Endothelial cell of umbilical vein (primary cell): ENCODE measurements at regions not wholly inside any gene's neighbourhood (a gene's known extent, or its start where the extent isn't known, plus 50 kb on each side); places are given as distances from the start of the nearest gene placed in this dataset.

ENCODE experiments used
- BruUV-seq: library from RNA; stranded (reverse); fragments of 400-500 nt; replicated peaks from 2 replicates; lab custom pipeline; 2021; lab: Mats Ljungman, UMichigan
- CTCF ChIA-PET: fragments of 300-600, 350-600 bp; sonication (Branson Sonifier 250); formaldehyde crosslinking; loops from one replicate; lab custom pipeline; 2021; ENCODE audit warnings: antibody characterized with exemption, inconsistent platforms; lab: Charles Lee
- POLR2A ChIA-PET: fragments of 300-600, 350-600 bp; sonication (Branson Sonifier 250); formaldehyde crosslinking; loops from one replicate; lab custom pipeline; 2021; ENCODE audit warnings: antibody characterized with exemption, inconsistent platforms; lab: Charles Lee
- DNase-seq: peaks from one replicate; pipeline ENCODE4 v3.0.0-alpha.2; 2011; ENCODE audit warnings: low read depth, low spot score
- FAIRE-seq: peaks from 2 replicates; lab custom pipeline; 2011; peaks lifted over from hg19 to GRCh38; lab: Jason Lieb, UNC
- H2AFZ ChIP-seq: 2 replicates; pipeline ENCODE4 v1.6.0; 2012; ENCODE audit warnings: low read depth, low read length, control low read depth, inconsistent platforms
- H3K27ac ChIP-seq: 2 replicates; pipeline ENCODE4 v1.5.1; 2011; ENCODE audit warnings: low read depth, mild to moderate bottlenecking, control low read depth, low read length, moderate library complexity; ENCODE audit not compliant: insufficient read depth
- H3K27me3 ChIP-seq, 2 experiments: 2 replicates each; pipeline versions ENCODE4 v1.6.0 to v1.6.1; 2011; ENCODE audit warnings: low read length in 2 of 2, mixed read lengths in 1 of 2; ENCODE audit not compliant: control insufficient read depth in 2 of 2, insufficient read depth in 2 of 2
- H3K36me3 ChIP-seq, 2 experiments: 2 replicates in 1 of 2; 3 replicates in 1 of 2; pipeline ENCODE4 v1.5.1; 2011; ENCODE audit warnings: low read length in 2 of 2, mild to moderate bottlenecking in 1 of 2, moderate library complexity in 1 of 2; ENCODE audit not compliant: control insufficient read depth in 2 of 2, insufficient read depth in 2 of 2; ENCODE audit errors: extremely low read depth in 1 of 2
- H3K4me1 ChIP-seq: 3 replicates; pipeline ENCODE4 v1.5.1; 2011; ENCODE audit warnings: mild to moderate bottlenecking, low read length; ENCODE audit not compliant: control insufficient read depth, insufficient read depth; ENCODE audit errors: extremely low read depth
- H3K4me2 ChIP-seq: 2 replicates; pipeline ENCODE4 v1.6.1; 2011; ENCODE audit warnings: low read length, control low read depth, mixed read lengths; ENCODE audit not compliant: insufficient read depth
- H3K4me3 ChIP-seq, 3 experiments: fragments of 200-600 bp in 1 of 3; sonication (generic), shearing (Covaris generic) in 1 of 3; replicated peaks in 1 of 3; 2 replicates each; pipeline ENCODE4 v1.5.1; 2011 to 2016; ENCODE audit warnings: control low read depth in 3 of 3, low read length in 3 of 3, mild to moderate bottlenecking in 2 of 3, inconsistent platforms in 1 of 3, low read depth in 1 of 3, moderate library complexity in 1 of 3; ENCODE audit not compliant: insufficient read depth in 1 of 3
- H3K79me2 ChIP-seq: 2 replicates; pipeline ENCODE4 v1.6.0; 2012; ENCODE audit warnings: low read length, inconsistent platforms; ENCODE audit not compliant: control insufficient read depth, insufficient read depth
- H3K9ac ChIP-seq: replicated peaks from 2 replicates; pipeline ENCODE3; 2011; ENCODE audit warnings: low read length, control low read depth; ENCODE audit not compliant: insufficient read depth; ENCODE audit errors: extremely low read depth
- H3K9me1 ChIP-seq: replicated peaks from 3 replicates; pipeline ENCODE4 v1.6.0; 2011; ENCODE audit warnings: mild to moderate bottlenecking, low read length; ENCODE audit not compliant: control insufficient read depth, insufficient read depth; ENCODE audit errors: extremely low read depth
- H3K9me3 ChIP-seq: replicated peaks from 2 replicates; pipeline ENCODE4 v1.5.1; 2012; ENCODE audit warnings: low read length, inconsistent platforms; ENCODE audit not compliant: control insufficient read depth, insufficient read depth
- H4K20me1 ChIP-seq: replicated peaks from 2 replicates; pipeline ENCODE3; 2011; ENCODE audit warnings: mild to moderate bottlenecking, low read length; ENCODE audit not compliant: control insufficient read depth, insufficient read depth; ENCODE audit errors: extremely low read depth
- EZH2 ChIP-seq: IDR thresholded peaks from 2 replicates; pipeline ENCODE4 v1.6.1; 2012; ENCODE audit warnings: borderline replicate concordance, low read depth, mild to moderate bottlenecking, moderate library complexity, low read length, inconsistent platforms; ENCODE audit not compliant: severe bottlenecking
- FOS ChIP-seq: IDR thresholded peaks from 2 replicates; pipeline ENCODE4 v1.6.1; 2011; ENCODE audit warnings: mild to moderate bottlenecking, low read length, moderate library complexity, borderline replicate concordance; ENCODE audit not compliant: insufficient read depth
- GATA2 ChIP-seq: IDR thresholded peaks from 2 replicates; pipeline ENCODE4 v1.7.0; 2011; ENCODE audit warnings: low read depth, mild to moderate bottlenecking, moderate library complexity, mixed read lengths, low read length; ENCODE audit not compliant: insufficient read length, insufficient read depth
- JUN ChIP-seq: IDR thresholded peaks from 2 replicates; pipeline ENCODE4 v1.6.1; 2011; ENCODE audit warnings: borderline replicate concordance, low read depth; ENCODE audit not compliant: insufficient read length, insufficient read depth
- MYC ChIP-seq: IDR thresholded peaks from one replicate; pipeline ENCODE4 v1.6.1; 2011; ENCODE audit warnings: mild to moderate bottlenecking, low read depth, low read length
- POLR2A ChIP-seq: IDR thresholded peaks from 2 replicates; pipeline ENCODE4 v1.6.1; 2012; ENCODE audit warnings: low read depth, mild to moderate bottlenecking, control low read depth, low read length
- POLR2AphosphoS5 ChIP-seq: IDR thresholded peaks from 2 replicates; pipeline ENCODE4 v1.6.1; 2012; ENCODE audit warnings: low read depth, mild to moderate bottlenecking, control low read depth, low read length, moderate library complexity; ENCODE audit not compliant: insufficient read depth
- dilution Hi-C: fragments of 300-500 bp; cut with MboI; formaldehyde crosslinking; loops from one replicate; pipeline ENCODE4 v1.15.0; 2019; ENCODE audit warnings: low sequenced_read_pairs; ENCODE audit not compliant: extremely low pct_ligation_motif_present
- intact Hi-C: fragments of 100-400 bp; cut with micrococcal nuclease; formaldehyde crosslinking; loops from one replicate; pipeline ENCODE4 v1.10.0; 2022
- TF ChIP-seq, protein P1 (sequence below), 2 donors: IDR thresholded peaks; 1 replicate in 1 of 2; 2 replicates in 1 of 2; pipeline ENCODE4 v1.5.1; 2011; ENCODE audit warnings: low read length in 2 of 2, mild to moderate bottlenecking in 2 of 2, moderate library complexity in 2 of 2, control low read depth in 1 of 2, inconsistent platforms in 1 of 2, low read depth in 1 of 2; ENCODE audit not compliant: insufficient read depth in 1 of 2; ENCODE audit errors: extremely low read depth in 1 of 2
- TF ChIP-seq, protein P2 (sequence below): IDR thresholded peaks from 2 replicates; pipeline ENCODE4 v1.6.1; 2011; ENCODE audit not compliant: insufficient read depth, insufficient read length

DNA sequence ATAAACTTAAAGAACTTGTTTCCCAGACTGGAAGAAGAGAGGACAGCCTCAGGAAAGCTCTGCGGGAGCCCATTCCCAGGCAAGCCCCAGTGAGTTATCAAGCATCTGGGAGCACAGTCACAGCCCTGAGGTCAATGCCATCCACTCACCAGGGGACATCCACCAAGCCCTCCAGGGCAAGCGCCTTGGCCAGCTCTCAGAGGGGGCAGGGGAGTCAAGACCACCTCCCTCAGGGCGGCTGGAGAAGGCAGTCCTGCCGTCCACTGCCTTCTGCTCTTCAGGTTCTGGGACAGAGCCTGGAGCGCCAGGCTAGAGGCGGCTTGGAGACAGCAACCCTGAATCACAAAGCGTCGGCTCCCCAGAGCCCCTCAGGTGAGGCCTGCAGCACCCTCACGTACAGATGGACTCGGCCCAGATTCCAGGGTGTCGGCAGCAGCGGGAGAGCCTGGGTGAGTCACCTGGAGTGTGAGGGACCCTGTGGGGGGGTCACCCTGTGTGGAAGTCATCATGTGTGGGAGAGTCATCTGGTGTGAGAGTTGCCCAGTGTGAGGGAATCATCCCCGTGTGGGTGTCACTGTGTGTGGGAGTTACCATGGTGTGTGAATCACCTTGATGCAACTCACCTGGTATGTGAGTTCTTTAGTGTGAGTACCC lies 100.9 kb upstream of the TEX51 start:
- Histone ChIP-seq H3K79me2 (no peaks in the 10 kb centered on the region), H2AFZ (no peak overlapping the region), H3K4me1 (no peaks in the 10 kb centered on the region), H3K27me3 (no peaks in the 10 kb centered on the region), H3K4me2 (no peak overlapping the region), H3K9me3 (no peaks in the 10 kb centered on the region), H4K20me1 (no peaks in the 10 kb centered on the region), H3K4me3 (no peak overlapping the region), H3K9me1 (no peaks in the 10 kb centered on the region), H3K36me3 (no peaks in the 10 kb centered on the region), H3K9ac (no peak overlapping the region), H3K27ac (no peak overlapping the region)
- no TSS peak for BruUV-seq
- FAIRE-seq (no peak), DNase-seq (no peak)
- TF ChIP-seq EZH2 (no peak), POLR2AphosphoS5 (no peak), GATA2 (no peak), POLR2A (no peak), MYC (no peak), JUN (no peak), FOS (no peak)
- TF ChIP-seq, protein P1, sequence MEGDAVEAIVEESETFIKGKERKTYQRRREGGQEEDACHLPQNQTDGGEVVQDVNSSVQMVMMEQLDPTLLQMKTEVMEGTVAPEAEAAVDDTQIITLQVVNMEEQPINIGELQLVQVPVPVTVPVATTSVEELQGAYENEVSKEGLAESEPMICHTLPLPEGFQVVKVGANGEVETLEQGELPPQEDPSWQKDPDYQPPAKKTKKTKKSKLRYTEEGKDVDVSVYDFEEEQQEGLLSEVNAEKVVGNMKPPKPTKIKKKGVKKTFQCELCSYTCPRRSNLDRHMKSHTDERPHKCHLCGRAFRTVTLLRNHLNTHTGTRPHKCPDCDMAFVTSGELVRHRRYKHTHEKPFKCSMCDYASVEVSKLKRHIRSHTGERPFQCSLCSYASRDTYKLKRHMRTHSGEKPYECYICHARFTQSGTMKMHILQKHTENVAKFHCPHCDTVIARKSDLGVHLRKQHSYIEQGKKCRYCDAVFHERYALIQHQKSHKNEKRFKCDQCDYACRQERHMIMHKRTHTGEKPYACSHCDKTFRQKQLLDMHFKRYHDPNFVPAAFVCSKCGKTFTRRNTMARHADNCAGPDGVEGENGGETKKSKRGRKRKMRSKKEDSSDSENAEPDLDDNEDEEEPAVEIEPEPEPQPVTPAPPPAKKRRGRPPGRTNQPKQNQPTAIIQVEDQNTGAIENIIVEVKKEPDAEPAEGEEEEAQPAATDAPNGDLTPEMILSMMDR (IDR thresholded peaks at IDR 0.05; ENCODE audit: extremely low read depth in 1 of 2, insufficient read depth in 1 of 2, low read depth in 1 of 2, low read length in 2 of 2): no peak
- TF ChIP-seq, protein P2, sequence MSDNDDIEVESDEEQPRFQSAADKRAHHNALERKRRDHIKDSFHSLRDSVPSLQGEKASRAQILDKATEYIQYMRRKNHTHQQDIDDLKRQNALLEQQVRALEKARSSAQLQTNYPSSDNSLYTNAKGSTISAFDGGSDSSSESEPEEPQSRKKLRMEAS: no peak
- dilution Hi-C loops (no loop called here), intact Hi-C loops (no loop called here)
- ChIA-PET POLR2A (no interaction called here), CTCF (no interaction called here)
